NCI-H526 (cell line): ENCODE measurements at regions not wholly inside any gene's neighbourhood (a gene's known extent, or its start where the extent isn't known, plus 50 kb on each side); places are given as distances from the start of the nearest gene placed in this dataset.
A peak's percentile ranks its signal among the peaks of the same experiment; 100 is the strongest.

ENCODE experiments used
- DNase-seq, 2 experiments: peaks; one replicate each; lab custom pipeline; 2025; lab: John Stamatoyannopoulos, UW

DNA sequence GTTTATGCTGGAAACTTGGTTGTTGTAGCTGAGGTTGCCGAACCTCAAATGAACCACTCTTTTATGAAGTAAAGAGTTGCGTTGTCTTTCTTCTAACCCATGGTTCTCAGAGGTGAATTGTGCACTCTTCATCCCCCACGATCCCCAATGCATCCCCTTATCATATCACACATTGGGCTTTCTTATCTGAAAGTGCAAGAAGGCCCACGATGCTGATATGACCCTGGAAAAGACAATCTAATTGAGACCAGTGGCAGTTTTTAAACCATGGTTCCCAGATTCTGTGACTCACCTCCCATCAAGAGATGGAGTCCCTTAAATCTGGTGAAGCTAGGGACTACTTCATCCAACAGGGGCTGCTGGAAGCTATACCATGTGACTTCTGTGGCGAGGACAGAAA, 156.3 kb upstream of the IRX3 start:
- DNase-seq: no peak

DNA sequence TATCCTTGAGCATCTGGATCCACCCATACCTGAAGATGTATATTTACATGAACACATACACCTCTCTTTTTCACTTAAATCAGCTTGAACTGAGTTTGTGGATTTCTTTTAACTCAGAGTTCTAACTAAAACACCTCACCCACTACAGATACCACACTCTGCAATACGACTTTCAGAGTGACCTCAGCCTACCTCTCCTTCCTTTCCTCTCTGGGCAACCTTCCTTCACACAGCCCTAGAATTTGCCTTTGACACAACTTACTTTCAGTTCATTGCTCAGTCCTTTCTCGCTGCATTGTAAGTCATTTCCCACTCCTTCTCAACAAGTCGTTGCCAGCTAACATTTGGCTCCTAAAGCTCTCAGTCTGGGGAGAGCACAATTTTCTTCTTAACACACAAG, 151.9 kb upstream of the IRX3 start:
- DNase-seq: no peak

DNA sequence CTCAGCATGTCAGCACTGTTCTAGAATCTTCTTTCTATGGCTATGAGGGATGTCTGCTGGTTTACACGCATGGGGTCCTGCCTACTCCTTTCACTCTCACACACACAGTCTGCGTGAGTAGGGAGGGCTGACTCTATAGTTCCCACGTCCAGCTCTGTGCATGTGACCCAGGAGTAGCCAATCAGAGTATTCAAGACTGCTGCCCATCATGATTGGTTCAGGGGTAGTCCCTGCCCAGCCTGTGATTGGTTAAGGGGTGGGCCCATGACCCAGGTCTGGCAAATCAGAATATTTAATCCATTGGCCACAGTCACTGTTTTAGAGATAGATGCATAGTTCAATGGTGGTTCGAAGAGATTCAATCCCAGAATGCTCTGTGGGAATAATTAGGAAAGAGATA, 151.3 kb upstream of the IRX3 start:
- DNase-seq: no peak

DNA sequence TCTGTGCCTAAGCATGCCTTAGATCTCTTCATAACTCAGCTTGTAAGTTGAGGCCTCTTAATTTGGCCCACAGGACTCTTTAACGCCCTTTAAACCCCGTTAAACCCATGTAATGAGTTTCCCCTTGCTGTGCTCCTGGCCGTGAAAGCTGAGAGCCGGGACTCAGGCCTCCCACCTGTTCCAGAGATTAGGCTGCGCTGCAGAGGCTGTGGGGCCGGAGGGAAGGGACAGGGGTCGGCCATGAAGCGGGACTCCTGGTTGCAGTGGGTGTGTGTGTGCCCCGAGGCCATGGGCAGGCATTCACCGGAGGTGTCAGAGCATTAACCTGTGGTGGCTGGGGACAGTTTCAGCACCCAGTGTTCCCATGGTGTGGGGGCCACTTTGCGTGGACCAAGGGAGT, 150.8 kb upstream of the IRX3 start:
- no peak for DNase-seq

DNA sequence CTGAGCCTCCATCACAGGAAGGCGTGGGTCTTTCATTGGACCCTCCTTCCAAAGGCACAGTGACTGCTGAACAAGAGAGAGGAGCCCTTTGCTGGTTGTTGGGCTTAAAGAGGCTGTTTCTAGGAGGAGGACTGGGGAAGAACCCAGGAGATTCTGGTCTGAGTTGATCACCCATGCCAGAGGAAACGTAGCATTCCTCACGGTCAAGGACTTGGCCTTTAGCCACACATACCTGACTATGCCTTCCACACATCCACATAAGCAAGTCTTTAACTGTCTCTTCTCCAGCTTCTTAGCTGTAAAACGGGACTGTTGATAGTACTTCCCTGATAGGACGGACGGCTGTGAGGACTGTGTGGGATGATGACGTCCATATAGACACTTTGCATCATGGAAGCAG, 149.8 kb upstream of the IRX3 start:
- no peak for DNase-seq

DNA sequence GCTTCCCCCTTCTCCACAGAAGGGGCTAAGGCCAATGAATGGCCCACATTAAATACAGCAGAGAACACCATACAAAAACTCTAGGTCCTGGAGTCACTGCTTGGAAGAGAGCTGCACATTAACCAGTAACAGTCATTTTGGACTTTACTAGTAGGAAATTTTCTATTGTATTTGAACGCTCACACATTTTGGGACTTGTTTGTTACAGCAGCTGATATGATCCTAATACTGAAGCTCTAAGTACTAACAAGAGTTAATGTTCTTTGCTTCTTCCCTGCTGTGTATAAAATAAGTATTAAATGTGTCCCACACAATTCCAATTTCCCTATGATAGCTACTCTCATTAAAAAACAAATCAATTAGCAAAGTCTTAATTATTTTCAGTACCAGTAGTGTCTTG, 148.3 kb upstream of the IRX3 start:
- no peak for DNase-seq

DNA sequence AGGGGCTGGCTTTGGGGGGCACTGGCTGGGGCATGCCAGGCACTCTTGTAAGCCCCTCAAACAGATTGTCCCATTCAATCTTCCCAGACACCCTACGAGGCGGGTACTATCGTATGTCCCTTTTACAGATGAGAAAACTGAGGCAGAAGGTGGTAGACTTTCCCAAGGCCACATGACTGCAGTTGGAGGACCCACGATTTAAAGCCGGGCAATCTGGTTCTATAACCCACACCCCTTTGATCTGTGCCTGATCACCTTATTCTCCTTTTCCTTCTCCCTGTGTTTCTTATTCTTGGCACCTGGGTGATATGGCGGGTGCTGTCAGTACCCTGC, 146.3 kb upstream of the IRX3 start:
- DNase-seq: no peak

DNA sequence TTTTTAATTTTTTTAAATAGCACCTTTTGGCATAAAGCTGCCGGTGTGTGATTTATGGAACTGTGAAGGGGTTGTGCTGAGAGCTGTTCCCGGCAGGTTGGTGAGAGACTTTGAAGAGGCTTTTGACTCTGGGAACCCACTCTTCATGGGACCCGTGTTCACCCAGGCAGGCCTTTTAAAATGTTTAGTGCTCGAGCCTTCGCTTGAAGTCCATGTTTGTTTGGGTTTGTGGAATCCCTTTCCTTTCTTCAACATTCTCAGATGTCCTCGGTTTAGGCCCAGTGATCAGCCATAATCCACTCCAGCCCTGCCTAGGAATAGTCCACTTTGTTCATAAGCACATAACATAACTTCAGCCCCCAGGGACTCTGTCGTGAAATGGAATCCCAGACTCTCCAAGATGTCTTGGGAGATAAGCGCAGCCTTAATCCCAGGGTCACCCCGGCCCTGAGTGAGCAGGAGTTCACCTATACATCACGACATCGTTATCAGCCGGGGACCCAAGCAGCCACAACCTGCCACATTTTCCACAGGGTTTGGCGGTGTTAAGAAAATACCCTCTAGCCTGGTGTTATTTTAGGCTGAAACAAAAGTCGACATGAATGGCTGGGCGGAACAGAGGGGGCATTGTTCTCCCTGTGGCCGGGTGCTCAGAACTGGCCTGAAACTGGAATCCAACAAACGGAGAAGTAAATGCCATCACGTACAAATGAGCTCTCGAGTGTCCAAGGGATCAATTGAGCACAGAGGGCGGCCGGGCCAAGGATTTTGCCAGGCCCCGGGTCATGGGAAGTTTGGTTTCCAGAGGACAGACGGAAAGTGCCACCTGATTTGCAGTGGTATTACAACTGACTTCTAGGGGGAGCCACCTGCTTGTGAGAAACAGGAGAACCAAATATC, 145.7 kb upstream of the IRX3 start:
- DNase-seq: peak in 1 of 2 experiments; percentile 3

DNA sequence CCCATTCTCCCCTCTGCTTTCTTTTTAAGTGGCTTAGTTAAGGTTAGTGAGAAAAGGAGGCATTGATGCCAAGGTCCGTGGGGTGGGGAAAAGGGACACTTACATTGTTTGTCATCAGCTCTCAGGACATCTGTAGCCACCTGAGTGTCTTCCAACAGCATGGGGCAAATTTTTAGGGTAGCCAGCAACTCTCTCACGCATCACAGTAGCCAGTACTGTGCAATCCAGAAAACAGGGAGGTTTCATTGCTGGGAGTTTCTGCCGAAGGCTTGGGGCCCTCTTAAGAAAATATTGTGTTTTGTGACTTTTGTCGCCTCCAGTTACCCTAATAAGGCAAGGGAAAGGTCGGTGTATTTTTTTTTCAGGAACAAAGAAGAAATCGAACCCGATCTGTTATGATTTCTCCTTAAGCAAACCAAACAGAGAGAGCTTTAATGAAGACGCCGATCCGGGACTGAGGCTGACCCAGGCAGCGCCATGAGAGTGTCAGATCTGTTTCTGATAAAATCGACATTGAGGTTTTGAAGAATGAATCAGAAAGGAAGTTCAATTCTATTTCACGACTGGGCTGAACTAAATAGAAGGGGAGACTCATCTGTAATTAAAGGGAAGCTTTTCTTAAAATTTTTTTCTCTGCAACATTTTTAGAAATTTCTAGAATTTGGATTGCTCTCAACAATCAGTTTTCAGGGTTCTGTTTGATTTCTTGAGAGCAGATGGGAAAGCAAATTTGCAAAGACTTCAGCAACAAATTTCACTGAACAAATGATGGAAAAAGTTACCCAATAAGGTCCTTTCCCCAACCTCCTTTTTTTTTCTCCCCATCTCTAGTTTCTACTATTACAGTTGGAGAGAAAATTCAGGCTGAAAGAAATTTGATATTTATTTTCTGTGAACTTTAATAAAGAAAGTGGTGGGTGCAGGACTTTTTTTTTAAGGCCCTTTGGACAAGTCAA, 144.7 kb upstream of the IRX3 start:
- no peak for DNase-seq

DNA sequence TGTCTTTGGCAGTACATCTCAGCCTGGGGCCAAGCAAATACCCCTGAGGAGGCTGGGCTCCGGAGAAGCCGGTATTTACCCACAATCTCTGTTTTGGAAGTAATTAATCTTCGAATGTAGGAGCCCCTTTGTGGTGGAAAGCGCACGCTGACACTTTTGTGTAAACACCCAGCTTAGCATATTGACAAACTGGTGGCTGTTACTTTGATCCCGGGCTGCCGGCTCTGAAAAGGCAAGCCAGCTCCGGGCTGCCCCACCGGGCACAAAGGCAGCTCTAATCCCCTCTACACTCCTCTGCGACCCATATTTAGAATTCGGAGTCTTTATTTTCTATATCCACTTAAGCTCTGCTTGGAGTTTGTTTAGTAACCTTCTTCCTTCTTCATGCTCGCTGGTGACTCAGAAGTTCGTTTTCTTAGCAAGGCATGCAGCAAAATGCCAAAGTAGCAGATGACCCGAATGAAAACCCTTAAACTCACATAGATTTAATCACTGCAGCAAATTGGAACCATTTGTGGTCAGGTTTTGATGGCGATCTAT, 144.0 kb upstream of the IRX3 start:
- no peak for DNase-seq

DNA sequence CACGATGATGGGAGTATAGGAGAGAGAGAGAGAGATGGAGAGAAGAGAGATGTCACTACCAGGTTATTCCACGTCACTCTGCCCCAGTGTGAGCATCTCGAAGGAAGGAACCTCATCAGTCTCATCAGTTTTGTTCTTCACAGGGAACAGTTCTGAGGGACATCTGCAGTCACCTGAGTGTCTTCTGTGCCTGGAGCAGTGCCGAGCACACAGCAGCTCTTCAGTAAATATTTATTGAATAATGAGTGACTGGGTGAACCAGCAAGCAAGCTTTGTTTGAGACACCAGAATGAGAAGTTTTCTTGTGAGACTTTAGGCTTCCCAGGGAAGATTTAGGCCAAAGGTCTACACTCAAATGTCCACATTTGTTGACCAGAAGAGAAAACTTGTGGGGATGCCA, 142.4 kb upstream of the IRX3 start:
- no peak for DNase-seq

DNA sequence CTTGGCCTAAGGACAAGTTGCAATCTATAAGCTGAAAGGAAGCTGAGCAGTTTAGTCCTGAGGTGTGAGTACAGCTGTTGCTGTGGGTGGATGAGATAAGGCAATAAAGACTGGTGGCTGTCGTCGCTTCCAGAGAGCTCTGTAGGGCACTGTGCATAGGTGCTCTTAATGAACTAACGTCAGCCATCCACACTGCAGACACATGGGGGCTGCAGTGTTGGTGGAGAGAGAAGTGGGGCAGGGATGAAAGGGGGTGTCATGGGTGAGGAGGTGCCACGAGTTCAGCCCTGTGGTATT, 139.9 kb upstream of the IRX3 start:
- DNase-seq: no peak

DNA sequence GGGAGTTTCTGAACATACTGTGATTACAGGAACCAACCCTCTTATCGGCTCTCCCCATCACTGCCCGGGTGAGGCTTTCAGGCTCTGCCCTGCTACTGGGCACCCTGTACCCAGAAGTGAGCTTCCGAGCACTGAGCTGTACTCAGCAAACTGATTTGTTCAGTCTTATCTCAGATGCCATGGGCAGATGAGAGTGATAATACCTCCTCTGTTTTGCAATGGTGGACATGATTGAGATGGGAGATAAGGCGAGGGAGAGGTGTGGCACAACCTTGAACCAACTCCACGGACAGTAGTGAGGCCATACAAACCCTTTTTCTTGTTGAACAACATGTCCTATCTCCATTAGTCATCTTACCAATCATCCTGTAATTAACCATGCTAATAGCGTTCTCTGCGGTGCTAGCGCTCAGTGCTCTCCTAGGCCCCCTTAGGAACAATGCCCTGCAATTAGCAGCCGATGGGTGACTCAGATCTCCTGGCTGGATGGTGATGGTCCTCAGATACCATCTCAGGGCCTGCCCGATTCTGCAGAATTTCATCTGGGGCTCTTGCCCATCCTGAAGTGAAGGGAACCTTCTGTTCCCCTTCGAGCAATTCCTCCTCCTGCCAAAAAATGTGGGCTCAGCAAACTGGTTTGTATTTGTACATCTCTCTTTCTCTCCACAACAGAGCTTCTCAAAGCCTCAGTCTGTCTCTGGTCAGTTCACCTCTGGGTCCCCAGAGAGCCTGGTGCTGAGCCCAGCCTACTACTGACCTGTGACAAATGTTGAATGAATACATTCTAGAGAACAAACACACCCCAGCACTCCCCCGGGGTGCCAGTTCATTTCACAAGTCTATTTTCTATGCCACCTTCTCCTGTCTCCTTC, 139.3 kb upstream of the IRX3 start:
- DNase-seq: no peak

DNA sequence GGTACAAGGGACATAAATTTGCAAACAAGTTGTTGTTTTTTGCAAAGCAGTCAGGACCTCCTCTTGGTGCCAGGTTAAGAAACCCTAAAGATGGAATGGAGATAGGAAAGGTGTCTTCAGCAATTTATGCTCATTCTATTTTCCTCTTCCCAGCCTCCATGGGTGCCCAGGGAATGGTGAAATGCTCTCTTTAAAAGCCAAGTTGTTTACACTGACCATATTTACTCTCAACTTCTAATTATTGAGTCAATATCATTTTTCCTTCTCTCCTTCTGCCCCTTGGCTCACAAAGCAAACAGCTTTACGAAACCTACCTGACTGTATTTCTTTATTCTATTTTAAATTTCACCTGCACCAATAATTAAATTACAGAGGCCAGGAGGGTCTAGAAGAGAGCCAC, 138.5 kb upstream of the IRX3 start:
- DNase-seq: no peak

DNA sequence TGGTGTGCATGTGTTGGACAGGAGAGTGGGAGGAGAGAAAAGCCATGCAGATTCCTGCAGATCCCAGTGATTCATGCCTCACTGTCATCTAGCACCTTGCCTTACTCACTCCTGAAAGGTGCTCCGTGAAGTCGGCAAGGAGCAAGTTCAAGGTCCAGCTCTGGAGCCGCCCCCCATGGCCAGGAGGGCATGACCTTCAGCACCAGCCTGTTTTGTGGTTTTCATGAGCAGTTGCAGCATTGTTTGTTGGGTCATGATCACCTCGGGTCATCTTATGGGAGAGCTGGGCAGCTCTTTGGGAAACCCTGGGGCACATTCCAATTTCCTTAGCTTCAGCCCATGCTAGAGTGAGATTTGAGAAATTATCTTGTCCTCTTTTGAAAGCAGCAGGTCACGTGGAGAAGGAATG, 137.5 kb upstream of the IRX3 start:
- no peak for DNase-seq

DNA sequence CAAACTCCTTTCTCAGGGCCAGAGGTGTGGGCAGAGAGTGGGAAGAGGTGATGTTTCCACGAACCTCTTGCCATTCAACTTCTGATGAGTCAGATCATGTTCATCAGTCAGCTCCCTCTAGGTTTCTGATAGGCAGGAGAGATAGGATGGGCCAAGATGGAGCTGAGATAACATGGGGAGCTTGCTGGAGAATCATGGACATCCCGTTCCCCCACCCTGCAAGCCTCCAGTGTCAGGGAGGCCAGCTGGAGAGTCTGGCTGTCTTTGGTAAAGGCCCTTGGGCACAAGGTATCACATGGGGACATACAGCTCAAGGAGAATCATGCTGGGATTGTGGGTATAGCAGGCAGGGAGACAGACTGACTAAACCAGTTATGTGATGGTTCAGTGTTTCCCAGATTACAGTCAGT, 136.0 kb upstream of the IRX3 start:
- no peak for DNase-seq

DNA sequence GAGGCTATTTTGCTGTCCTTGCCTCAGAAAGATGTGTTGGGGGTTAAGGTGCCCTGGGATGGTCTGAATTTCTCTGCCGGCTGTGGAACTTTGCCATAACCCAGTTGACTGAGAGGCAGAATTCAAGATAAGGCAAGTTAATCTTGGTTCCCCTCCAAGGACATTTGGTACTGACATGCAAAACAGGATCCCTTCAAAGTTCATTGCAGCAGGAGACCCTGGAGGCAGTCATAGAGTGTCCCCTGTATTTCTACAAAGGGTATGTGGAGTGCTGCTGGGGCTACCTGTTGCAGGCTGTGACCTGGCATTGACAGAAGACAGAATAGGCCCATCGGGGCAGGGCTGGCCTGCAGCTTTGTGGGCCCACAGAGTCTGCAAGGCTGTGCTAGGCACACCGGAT, 135.6 kb upstream of the IRX3 start:
- no peak for DNase-seq

DNA sequence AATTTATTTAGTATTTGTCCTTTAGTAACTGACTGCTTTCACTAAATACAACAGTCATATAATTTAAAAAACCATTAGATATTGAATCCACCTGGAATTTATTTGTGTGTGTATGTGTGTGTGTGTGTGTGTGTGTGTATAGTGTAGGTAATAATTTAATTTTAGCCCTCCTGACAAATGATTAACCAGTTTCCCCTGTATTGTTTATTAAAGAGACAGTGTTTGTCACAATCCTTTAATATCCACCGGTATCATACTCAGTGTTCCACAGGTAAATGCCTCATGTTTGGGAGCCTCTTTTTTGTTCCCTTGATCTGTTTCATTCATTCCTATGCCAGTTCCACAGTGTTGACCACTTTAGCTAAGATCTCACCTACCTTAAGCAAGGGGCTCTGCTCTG, 134.6 kb upstream of the IRX3 start:
- DNase-seq: no peak

DNA sequence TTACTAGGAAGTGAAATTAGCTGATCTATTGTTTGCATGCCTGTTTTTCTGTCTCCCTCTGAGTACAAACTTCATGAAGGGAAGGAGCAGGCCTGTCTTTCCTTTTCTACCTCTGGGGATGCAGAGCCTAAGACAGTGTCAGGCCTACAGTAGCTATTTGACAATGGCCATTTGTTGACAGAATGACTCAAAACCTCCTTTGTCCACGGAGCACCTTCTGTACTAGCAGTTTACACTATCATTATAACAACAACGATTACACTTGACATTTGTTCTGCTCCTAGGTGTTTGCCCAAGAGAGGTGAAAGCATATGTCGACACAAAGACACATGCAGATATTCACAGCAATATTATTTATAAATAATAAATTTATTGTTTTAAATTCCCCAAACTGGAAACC, 132.3 kb upstream of the IRX3 start:
- DNase-seq: no peak

DNA sequence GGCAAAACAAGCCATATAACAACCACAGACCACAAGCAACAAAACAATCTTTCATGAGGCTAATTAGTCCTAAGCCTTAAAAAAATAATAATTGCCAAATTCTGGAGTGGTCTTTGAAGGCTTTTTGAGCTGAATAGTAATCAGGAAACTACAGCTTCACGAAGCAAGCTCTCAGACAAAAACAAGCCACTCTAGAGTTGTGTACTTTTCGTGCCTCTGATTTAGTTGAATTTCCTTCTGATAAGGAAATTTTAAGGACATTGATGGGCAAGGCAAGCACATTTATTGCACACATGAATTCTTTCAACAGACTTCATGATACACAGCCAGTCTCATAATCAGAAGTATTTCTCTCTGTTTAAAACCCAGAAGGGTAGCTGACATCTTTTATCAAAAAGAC, 130.8 kb upstream of the IRX3 start:
- DNase-seq: no peak

DNA sequence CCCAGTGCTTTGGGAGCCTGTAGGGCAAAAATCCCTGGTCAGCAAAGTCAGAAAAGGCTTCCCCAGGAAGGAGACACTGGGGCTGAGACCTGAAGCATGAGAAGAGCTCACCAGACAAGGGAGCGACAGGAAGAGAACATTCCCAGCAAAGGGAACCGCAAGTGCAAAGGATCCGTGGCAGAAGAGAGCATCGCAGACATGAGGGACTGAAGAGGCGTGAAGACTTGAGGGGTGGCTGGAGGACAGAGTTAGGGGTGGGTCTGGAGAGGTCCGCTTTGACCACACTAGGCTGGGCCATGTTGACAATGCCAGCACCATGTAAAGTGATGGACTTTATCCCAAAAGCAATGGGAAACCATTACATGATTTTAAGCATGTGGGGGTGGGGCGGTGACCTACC, 128.1 kb upstream of the IRX3 start:
- no peak for DNase-seq

DNA sequence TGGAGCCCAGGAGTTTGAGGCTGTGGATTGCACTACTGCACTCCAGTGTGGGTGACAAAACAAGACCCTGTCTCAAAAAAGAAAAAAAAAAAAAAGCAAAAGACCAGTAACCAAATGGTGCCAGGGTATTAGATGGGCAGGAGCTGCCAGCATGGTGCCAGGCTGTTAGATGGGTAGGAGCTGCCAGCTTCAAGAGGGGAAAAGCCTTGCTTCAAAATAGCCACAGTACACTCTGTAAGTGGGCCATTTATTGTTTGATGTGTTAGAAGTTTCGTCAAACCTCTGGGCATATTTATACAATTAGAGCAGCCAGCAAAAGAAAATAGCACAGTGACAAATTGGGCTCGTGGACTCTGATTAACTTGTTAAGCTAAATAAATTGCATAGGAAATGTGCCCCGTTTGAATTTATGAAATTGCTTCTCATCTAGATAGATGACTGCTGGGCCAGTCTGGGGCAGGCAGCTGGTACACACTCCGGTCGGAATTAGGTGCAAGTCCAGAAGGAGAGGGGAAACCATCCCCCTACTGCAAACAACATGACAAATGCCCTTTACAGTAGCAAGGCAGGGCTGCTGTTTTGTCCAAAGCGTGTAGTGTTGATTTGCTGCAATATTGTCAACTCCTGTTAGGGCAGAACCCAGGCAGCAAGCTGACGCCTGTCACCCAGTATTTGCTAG, 126.3 kb upstream of the IRX3 start:
- no peak for DNase-seq
